K562 (cell line): ENCODE measurements at regions not wholly inside any gene's neighbourhood (a gene's known extent, or its start where the extent isn't known, plus 50 kb on each side); places are given as distances from the start of the nearest gene placed in this dataset.

Experiments
- CBX1 ChIP-seq: sonication (generic); IDR thresholded peaks from 2 replicates; pipeline ENCODE4 v1.6.1; 2016; ENCODE audit warnings: antibody characterized with exemption, low read depth, mild to moderate bottlenecking
- EHMT2 ChIP-seq: fragments of 450-650 bp; IDR thresholded peaks from 2 replicates; pipeline ENCODE4 v1.6.1; 2018; ENCODE audit warnings: antibody characterized with exemption
- FOXO4 ChIP-seq: fragments of 450-650 bp; formaldehyde crosslinking; IDR thresholded peaks from 2 replicates; pipeline ENCODE4 v1.4.0; 2020; ENCODE audit warnings: mild to moderate bottlenecking, moderate library complexity
- GTF3C2 ChIP-seq: IDR thresholded peaks from 3 replicates; pipeline ENCODE4 v1.6.1; 2011; ENCODE audit warnings: borderline replicate concordance, mild to moderate bottlenecking, moderate library complexity; ENCODE audit not compliant: insufficient read length; ENCODE audit errors: extremely low read depth
- RAD21 ChIP-seq, 2 experiments: fragments of 250-450 bp in 1 of 2; fragments of 450-650 bp in 1 of 2; sonication (Bioruptor Pico) in 1 of 2; formaldehyde crosslinking in 1 of 2; IDR thresholded peaks in 1 of 2; conservative IDR thresholded peaks in 1 of 2; 2 replicates each; pipeline versions ENCODE4 v1.4.0 to v1.8.0; 2020 to 2022; ENCODE audit warnings: mild to moderate bottlenecking in 2 of 2, moderate library complexity in 1 of 2
- RCOR1 ChIP-seq, 2 experiments: IDR thresholded peaks; 2 replicates each; pipeline ENCODE4 v1.6.1; 2012; ENCODE audit warnings: low read depth in 2 of 2, low read length in 2 of 2, borderline replicate concordance in 1 of 2, improper control_type of control experiment in 1 of 2
- REST ChIP-seq, 2 experiments: fragments of 450-650 bp; formaldehyde crosslinking in 1 of 2; IDR thresholded peaks; 2 replicates each; pipeline versions ENCODE4 v1.4.0 to v1.6.1; 2014 to 2020; ENCODE audit warnings: mild to moderate bottlenecking in 2 of 2, borderline replicate concordance in 1 of 2, low read depth in 1 of 2
- SIX5 ChIP-seq, 2 experiments: IDR thresholded peaks; 2 replicates each; pipeline ENCODE4 v1.6.1; 2011; ENCODE audit warnings: low read length in 2 of 2, borderline replicate concordance in 1 of 2, low read depth in 1 of 2, mild to moderate bottlenecking in 1 of 2, moderate library complexity in 1 of 2; ENCODE audit not compliant: insufficient read depth in 1 of 2
- TCF7 ChIP-seq: sonication (generic); IDR thresholded peaks from 2 replicates; pipeline ENCODE4 v1.6.1; 2016; ENCODE audit warnings: antibody characterized with exemption, borderline replicate concordance
- ZBTB2 ChIP-seq: fragments of 450-650 bp; IDR thresholded peaks from 2 replicates; pipeline ENCODE4 v1.6.1; 2016; ENCODE audit warnings: antibody characterized with exemption
- ZNF239 ChIP-seq: fragments of 250-450 bp; sonication (Bioruptor Pico); IDR thresholded peaks from 2 replicates; pipeline ENCODE4 v1.4.0; 2020; ENCODE audit warnings: mild to moderate bottlenecking

GRCh38 chr12:126069549-126070165 is 1004.4 kb downstream of the AACS start (continued):
- TF ChIP-seq EHMT2, result no peak
- TF ChIP-seq CBX1, result peak; percentile 89; the same call in 1 of the 2 replicates
- TF ChIP-seq TCF7, result no peak
- no peak for TF ChIP-seq SIX5 (IDR thresholded peaks at IDR 0.05; ENCODE audit: borderline replicate concordance in 1 of 2, insufficient read depth in 1 of 2, low read depth in 1 of 2, low read length in 2 of 2)
- TF ChIP-seq ZNF239, result no peak
- TF ChIP-seq FOXO4 (CRISPR knock-in tag), result no peak
- TF ChIP-seq GTF3C2, result no peak
- no peak for TF ChIP-seq ZBTB2
- peak; percentile 62; the same call in 1 of the 2 replicates for TF ChIP-seq REST (IDR thresholded peaks at IDR 0.05; ENCODE audit: borderline replicate concordance)
- TF ChIP-seq REST (CRISPR knock-in tag; IDR thresholded peaks at IDR 0.05; ENCODE audit: low read depth), result no peak
- no peak for TF ChIP-seq RCOR1 (IDR thresholded peaks at IDR 0.05; ENCODE audit: borderline replicate concordance in 1 of 2, low read depth in 2 of 2, low read length in 2 of 2)
- peak; percentile 45 to 84; a peak in 2 of 4 replicates for TF ChIP-seq RAD21 (CRISPR knock-in tag; conservative IDR thresholded peaks at IDR 0.05 in 1 of 2, IDR thresholded peaks at IDR 0.05 in 1 of 2)
